ENCODE measurements at regions not wholly inside any gene's neighbourhood (a gene's known extent, or its start where the extent isn't known, plus 50 kb on each side); places are given as distances from the start of the nearest gene placed in this dataset.

- TF ChIP-seq CTCF (IDR thresholded peaks at IDR 0.05) (no peak), POLR2A (IDR thresholded peaks at IDR 0.05) (no peak)
Observed at GRCh38 chr15:39312984-39313383, 267.9 kb upstream of the THBS1 start.

Measured in vagina (tissue), 2 donors.